ENCODE measurements at regions not wholly inside any gene's neighbourhood (a gene's known extent, or its start where the extent isn't known, plus 50 kb on each side); places are given as distances from the start of the nearest gene placed in this dataset.

GRCh38 chr5:136622747-136623146, 257.4 kb upstream of the TRPC7 start:
- TF ChIP-seq CTCF (IDR thresholded peaks at IDR 0.05) (no peak), ZFX (IDR thresholded peaks at IDR 0.05; ENCODE audit: borderline replicate concordance) (no peak)
- H3K27ac ChIP-seq: no peak overlapping the region

- TF ChIP-seq ZFX (IDR thresholded peaks at IDR 0.05; ENCODE audit: borderline replicate concordance) (no peak), CTCF (IDR thresholded peaks at IDR 0.05) (no peak)
- no peak overlapping the region for H3K27ac ChIP-seq
Measured at GRCh38 chr5:136621743-136622142, 256.4 kb upstream of the TRPC7 start.

- TF ChIP-seq ZFX (IDR thresholded peaks at IDR 0.05; ENCODE audit: borderline replicate concordance) (no peak), CTCF (IDR thresholded peaks at IDR 0.05) (no peak)
- H3K27ac ChIP-seq: no peak overlapping the region
Measured at GRCh38 chr5:136620621-136621020, 255.3 kb upstream of the TRPC7 start.

- no peak overlapping the region for H3K27ac ChIP-seq
- TF ChIP-seq ZFX (IDR thresholded peaks at IDR 0.05; ENCODE audit: borderline replicate concordance) (no peak), CTCF (IDR thresholded peaks at IDR 0.05) (no peak)
Measured at GRCh38 chr5:136620016-136620419, 254.7 kb upstream of the TRPC7 start.

- TF ChIP-seq CTCF (IDR thresholded peaks at IDR 0.05) (no peak), ZFX (IDR thresholded peaks at IDR 0.05; ENCODE audit: borderline replicate concordance) (no peak)
- H3K27ac ChIP-seq: no peak overlapping the region
Measured at GRCh38 chr5:136619556-136619955, 254.2 kb upstream of the TRPC7 start.

GRCh38 chr5:136615251-136616119, 250.1 kb upstream of the TRPC7 start:
- H3K27ac ChIP-seq: no peak overlapping the region
- TF ChIP-seq CTCF (IDR thresholded peaks at IDR 0.05) (no peak), ZFX (IDR thresholded peaks at IDR 0.05; ENCODE audit: borderline replicate concordance) (no peak)

- H3K27ac ChIP-seq: no peak overlapping the region
- TF ChIP-seq CTCF (IDR thresholded peaks at IDR 0.05) (no peak), ZFX (IDR thresholded peaks at IDR 0.05; ENCODE audit: borderline replicate concordance) (no peak)
Measured at GRCh38 chr5:136613230-136613629, 247.9 kb upstream of the TRPC7 start.

Measured in 22Rv1 (cell line).